Uterus (tissue), 3 donors: ENCODE measurements at regions not wholly inside any gene's neighbourhood (a gene's known extent, or its start where the extent isn't known, plus 50 kb on each side); places are given as distances from the start of the nearest gene placed in this dataset.

Source experiments
- DNase-seq, 2 donors: peaks; one replicate each; pipeline ENCODE4 v3.0.0-alpha.2; 2019 to 2020
- H3K27ac ChIP-seq, 2 donors: fragments of 200-600 bp; sonication (generic); 1 replicate in 1 of 2; 2 replicates in 1 of 2; pipeline ENCODE4 v1.5.1; 2016 to 2018
- H3K27me3 ChIP-seq, 2 donors: fragments of 200-600 bp; sonication (generic); one replicate each; pipeline ENCODE4 v1.5.1; 2018 to 2019; ENCODE audit warnings: control low read depth in 1 of 2
- H3K36me3 ChIP-seq, 2 donors: fragments of 200-600 bp; sonication (generic); one replicate each; pipeline ENCODE4 v1.5.1; 2019; ENCODE audit warnings: control low read depth in 1 of 2
- H3K4me1 ChIP-seq, 2 donors: fragments of 200-600 bp; sonication (generic); one replicate each; pipeline ENCODE4 v1.5.1; 2018 to 2019; ENCODE audit warnings: control low read depth in 1 of 2
- H3K4me3 ChIP-seq, 2 donors: fragments of 200-600 bp; sonication (generic); 1 replicate in 1 of 2; 2 replicates in 1 of 2; pipeline ENCODE4 v1.5.1; 2018 to 2019; ENCODE audit warnings: mild to moderate bottlenecking in 1 of 2
- H3K9me3 ChIP-seq, 2 donors: fragments of 200-600 bp; sonication (generic); one replicate each; pipeline ENCODE4 v1.5.1; 2019; ENCODE audit warnings: control low read depth in 1 of 2
- POLR2A ChIP-seq, 2 donors: fragments of 450-650 bp; IDR thresholded peaks; one replicate each; pipeline ENCODE4 v1.6.1; 2016; ENCODE audit warnings: antibody characterized with exemption in 2 of 2, mild to moderate bottlenecking in 1 of 2, moderate library complexity in 1 of 2
- intact Hi-C: fragments of 100-400 bp; cut with DNase I; formaldehyde crosslinking; loops from one replicate; pipeline ENCODE4 v1.15.1; 2023; ENCODE audit warnings: low total_unique reads
- TF ChIP-seq, protein P1 (sequence below), 4 experiments: fragments of 200-600 bp in 2 of 4; fragments of 450-650 bp in 2 of 4; sonication (generic) in 2 of 4; IDR thresholded peaks; one replicate each; pipeline ENCODE4 v1.5.1; 2016 to 2019; ENCODE audit warnings: antibody characterized with exemption in 4 of 4, mild to moderate bottlenecking in 2 of 4, moderate library complexity in 1 of 4
- donor health status: DM: yes; HTN: yes; CAD: no.

DNA sequence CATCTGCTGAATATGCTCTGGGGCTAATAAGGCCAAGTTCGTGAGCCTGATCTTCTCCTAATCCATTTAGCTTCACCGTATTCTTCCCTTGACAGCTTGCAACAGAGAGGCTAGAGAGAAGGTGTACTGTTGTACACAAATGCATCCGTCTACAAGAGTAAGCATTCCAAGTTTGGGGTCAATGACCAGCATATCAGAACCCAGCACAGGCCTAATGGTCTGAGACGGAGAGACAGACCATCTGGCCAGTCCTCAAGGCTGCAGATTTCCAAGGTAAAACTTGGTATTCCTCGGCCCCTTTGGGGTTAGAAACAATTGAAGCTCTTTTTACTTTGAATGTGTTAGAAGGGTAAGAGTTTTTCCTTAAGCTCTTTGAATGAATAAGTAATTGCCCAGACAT, 481.2 kb upstream of the KLF4 start:
- H3K4me3 ChIP-seq: no peak overlapping the region
- no peak overlapping the region for H3K27ac ChIP-seq
- H3K36me3 ChIP-seq: no peaks in the 10 kb centered on the region
- H3K27me3 ChIP-seq: no peaks in the 10 kb centered on the region
- TF ChIP-seq POLR2A (IDR thresholded peaks at IDR 0.05): no peak
- TF ChIP-seq, protein P1, sequence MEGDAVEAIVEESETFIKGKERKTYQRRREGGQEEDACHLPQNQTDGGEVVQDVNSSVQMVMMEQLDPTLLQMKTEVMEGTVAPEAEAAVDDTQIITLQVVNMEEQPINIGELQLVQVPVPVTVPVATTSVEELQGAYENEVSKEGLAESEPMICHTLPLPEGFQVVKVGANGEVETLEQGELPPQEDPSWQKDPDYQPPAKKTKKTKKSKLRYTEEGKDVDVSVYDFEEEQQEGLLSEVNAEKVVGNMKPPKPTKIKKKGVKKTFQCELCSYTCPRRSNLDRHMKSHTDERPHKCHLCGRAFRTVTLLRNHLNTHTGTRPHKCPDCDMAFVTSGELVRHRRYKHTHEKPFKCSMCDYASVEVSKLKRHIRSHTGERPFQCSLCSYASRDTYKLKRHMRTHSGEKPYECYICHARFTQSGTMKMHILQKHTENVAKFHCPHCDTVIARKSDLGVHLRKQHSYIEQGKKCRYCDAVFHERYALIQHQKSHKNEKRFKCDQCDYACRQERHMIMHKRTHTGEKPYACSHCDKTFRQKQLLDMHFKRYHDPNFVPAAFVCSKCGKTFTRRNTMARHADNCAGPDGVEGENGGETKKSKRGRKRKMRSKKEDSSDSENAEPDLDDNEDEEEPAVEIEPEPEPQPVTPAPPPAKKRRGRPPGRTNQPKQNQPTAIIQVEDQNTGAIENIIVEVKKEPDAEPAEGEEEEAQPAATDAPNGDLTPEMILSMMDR (IDR thresholded peaks at IDR 0.05): no peak
- H3K4me1 ChIP-seq: no peaks in the 10 kb centered on the region
- DNase-seq: no peak
- no peaks in the 10 kb centered on the region for H3K9me3 ChIP-seq
- intact Hi-C loops: no loop called here

DNA sequence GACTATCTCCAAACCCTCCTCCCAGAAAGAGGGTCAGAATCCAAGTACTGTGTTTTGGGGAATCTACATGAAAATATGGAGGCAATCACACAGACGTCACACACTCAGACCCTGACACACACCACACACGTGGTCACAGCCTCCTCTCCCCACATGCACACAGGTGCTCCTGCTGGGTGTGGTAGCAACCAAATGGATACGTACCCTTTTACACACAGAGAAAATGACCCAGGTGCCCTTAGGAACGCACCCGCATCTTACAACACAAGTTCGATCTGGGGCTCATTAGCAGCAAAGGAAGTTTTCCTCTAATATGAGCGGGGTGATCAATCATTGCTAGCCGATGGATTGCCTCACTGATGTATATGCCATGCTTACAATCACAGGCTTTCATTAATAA, 480.2 kb upstream of the KLF4 start:
- Histone ChIP-seq H3K36me3 (no peaks in the 10 kb centered on the region), H3K4me3 (no peak overlapping the region), H3K27me3 (no peaks in the 10 kb centered on the region), H3K27ac (no peak overlapping the region), H3K9me3 (no peaks in the 10 kb centered on the region), H3K4me1 (no peaks in the 10 kb centered on the region)
- TF ChIP-seq, protein P1 (IDR thresholded peaks at IDR 0.05): no peak
- no peak for TF ChIP-seq POLR2A (IDR thresholded peaks at IDR 0.05)
- intact Hi-C loops: no loop called here
- DNase-seq: no peak

DNA sequence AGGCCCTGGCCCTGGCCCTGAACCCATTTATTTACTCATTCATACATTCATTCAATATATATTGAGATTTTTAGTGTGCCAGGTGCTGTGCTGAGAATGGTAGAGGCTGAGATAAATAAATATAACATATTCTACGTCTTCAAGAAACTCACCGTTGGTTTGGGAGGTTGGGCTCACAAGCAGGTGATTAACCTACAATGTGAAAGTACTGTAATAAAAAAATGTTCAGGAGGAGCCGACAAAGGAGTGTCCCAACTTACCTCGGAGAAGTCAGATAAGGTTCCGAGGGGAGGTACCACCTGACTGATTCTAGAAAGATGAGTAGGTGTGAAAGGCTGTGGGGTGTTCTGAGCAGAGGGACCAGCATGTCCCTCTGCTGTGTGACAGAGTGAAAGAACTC, 479.6 kb upstream of the KLF4 start:
- no peak for DNase-seq
- intact Hi-C loops: no loop called here
- Histone ChIP-seq H3K9me3 (no peaks in the 10 kb centered on the region), H3K27me3 (no peaks in the 10 kb centered on the region), H3K4me1 (no peaks in the 10 kb centered on the region), H3K27ac (no peak overlapping the region), H3K4me3 (no peak overlapping the region), H3K36me3 (no peaks in the 10 kb centered on the region)
- TF ChIP-seq POLR2A (IDR thresholded peaks at IDR 0.05): no peak
- TF ChIP-seq, protein P1 (IDR thresholded peaks at IDR 0.05): no peak

DNA sequence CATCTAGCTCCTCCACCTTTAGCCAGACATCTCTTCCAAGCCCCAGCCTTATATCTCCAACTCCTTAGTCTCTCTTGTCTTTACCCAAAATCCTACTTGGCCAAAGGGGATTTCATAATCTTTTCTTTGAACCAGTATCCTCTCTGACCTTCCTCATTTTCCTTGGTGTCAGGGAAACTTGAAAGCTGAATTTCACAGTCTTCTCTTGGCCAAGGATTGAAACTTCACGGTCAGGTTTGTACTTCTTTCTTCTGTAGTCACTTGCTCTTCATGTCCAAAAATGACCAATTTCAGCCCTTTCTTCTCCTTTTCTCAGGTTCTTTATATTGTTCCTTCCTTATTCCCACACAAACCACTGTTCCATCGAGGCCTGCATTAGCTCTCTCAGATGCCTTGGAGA, 473.7 kb upstream of the KLF4 start:
- Histone ChIP-seq H3K27ac (no peak overlapping the region), H3K27me3 (no peaks in the 10 kb centered on the region), H3K36me3 (no peaks in the 10 kb centered on the region), H3K4me1 (no peaks in the 10 kb centered on the region), H3K4me3 (no peak overlapping the region), H3K9me3 (no peaks in the 10 kb centered on the region)
- intact Hi-C loops: no loop called here
- no peak for DNase-seq
- TF ChIP-seq, protein P1 (IDR thresholded peaks at IDR 0.05): no peak
- no peak for TF ChIP-seq POLR2A (IDR thresholded peaks at IDR 0.05)

DNA sequence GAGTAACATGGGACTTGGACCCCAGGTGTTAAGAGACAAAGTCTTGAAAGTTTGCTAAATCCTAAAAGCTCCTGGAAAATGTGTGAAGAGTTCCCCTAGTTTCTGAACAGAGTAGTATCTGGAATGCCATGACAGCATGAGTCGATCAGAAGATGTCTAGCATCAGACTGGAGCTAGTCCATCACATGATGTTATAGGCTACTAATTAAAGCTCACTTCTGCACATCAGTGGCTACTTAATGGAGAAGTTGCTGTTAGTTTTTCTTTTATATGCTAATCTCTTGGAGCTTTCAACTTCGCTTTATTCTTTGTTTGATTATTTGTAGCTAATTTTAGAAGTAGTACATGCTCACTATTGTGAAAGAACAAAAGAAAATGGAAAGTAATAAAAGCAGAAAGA, 471.3 kb upstream of the KLF4 start:
- Histone ChIP-seq H3K27ac (no peak overlapping the region), H3K4me1 (no peaks in the 10 kb centered on the region), H3K4me3 (no peak overlapping the region), H3K9me3 (no peaks in the 10 kb centered on the region), H3K36me3 (no peaks in the 10 kb centered on the region), H3K27me3 (no peaks in the 10 kb centered on the region)
- intact Hi-C loops: no loop called here
- DNase-seq: no peak
- no peak for TF ChIP-seq POLR2A (IDR thresholded peaks at IDR 0.05)
- TF ChIP-seq, protein P1 (IDR thresholded peaks at IDR 0.05): no peak
